K562 (cell line): ENCODE measurements at regions not wholly inside any gene's neighbourhood (a gene's known extent, or its start where the extent isn't known, plus 50 kb on each side); places are given as distances from the start of the nearest gene placed in this dataset.

ENCODE experiments used
- ATAC-seq: fragments of 200-7000 bp; cut with Tn5 transposase; 3 replicates; pipeline ENCODE4 v1.9.1; 2020; ENCODE audit warnings: moderate library complexity
- BruUV-seq: library from RNA; stranded (reverse); fragments of 400-500 nt; replicated peaks from 2 replicates; lab custom pipeline; 2021; lab: Mats Ljungman, UMichigan
- CTCF ChIA-PET: fragments of 300-600 bp; formaldehyde crosslinking; extraction: SDS; loops from one replicate; lab custom pipeline; 2021; ENCODE audit warnings: low intra/inter-chr PET ratio; lab: Yijun Ruan, JAX
- POLR2A ChIA-PET: fragments of 300-600, 350-650 bp; sonication (Branson Sonifier 250); formaldehyde crosslinking; extraction: SDS; loops from one replicate; lab custom pipeline; 2021; ENCODE audit warnings: antibody characterized with exemption, inconsistent platforms; lab: Yijun Ruan, JAX
- DNase-seq, 4 experiments: peaks; one replicate each; pipeline versions ENCODE4 v3.0.0 to v3.0.0-alpha.2; 2011 to 2018; ENCODE audit warnings: low spot score in 3 of 4, mixed read lengths in 3 of 4; ENCODE audit errors: extremely low read depth in 1 of 4
- FAIRE-seq: peaks from 2 replicates; lab custom pipeline; 2011; peaks lifted over from hg19 to GRCh38; lab: Jason Lieb, UNC
- H2AFZ ChIP-seq: 2 replicates; pipeline ENCODE4 v1.6.0; 2011; ENCODE audit warnings: low read depth, low read length, control low read depth, inconsistent platforms
- H3K27ac ChIP-seq: fragments of 200-600 bp; 3 replicates; pipeline ENCODE4 v1.8.0; 2011; ENCODE audit warnings: low read depth, mild to moderate bottlenecking, control low read depth, inconsistent platforms, low read length, moderate library complexity, mixed read lengths; ENCODE audit errors: extremely low read depth
- H3K27me3 ChIP-seq, 2 experiments: fragments of 300-600 bp in 1 of 2; 2 replicates in 1 of 2; 3 replicates in 1 of 2; pipeline versions ENCODE4 v1.6.0 to v1.8.0; 2011; ENCODE audit warnings: inconsistent platforms in 2 of 2, low read length in 2 of 2, mild to moderate bottlenecking in 1 of 2, mixed read lengths in 1 of 2, moderate library complexity in 1 of 2; ENCODE audit not compliant: control insufficient read depth in 2 of 2, insufficient read depth in 2 of 2
- H3K36me3 ChIP-seq: fragments of 300-600 bp; 3 replicates; pipeline ENCODE4 v1.8.0; 2011; ENCODE audit warnings: mild to moderate bottlenecking, low read length, inconsistent platforms; ENCODE audit not compliant: control insufficient read depth, insufficient read depth
- H3K4me1 ChIP-seq, 2 experiments: fragments of 200-600 bp in 1 of 2; replicated peaks in 1 of 2; 2 replicates in 1 of 2; 3 replicates in 1 of 2; pipeline versions ENCODE4 v1.5.1 to v1.8.0; 2011; ENCODE audit warnings: inconsistent platforms in 2 of 2, low read length in 2 of 2, mild to moderate bottlenecking in 1 of 2, mixed read lengths in 1 of 2, moderate library complexity in 1 of 2; ENCODE audit not compliant: control insufficient read depth in 2 of 2, insufficient read depth in 2 of 2
- H3K4me2 ChIP-seq: 2 replicates; pipeline ENCODE4 v1.6.1; 2011; ENCODE audit warnings: low read length, control low read depth, inconsistent platforms, mixed read lengths; ENCODE audit not compliant: insufficient read depth
- H3K4me3 ChIP-seq: fragments of 200-600 bp; sonication (generic), shearing (Covaris generic); 2 replicates; pipeline ENCODE4 v1.5.1; 2016; ENCODE audit warnings: control low read depth, inconsistent platforms
- H3K79me2 ChIP-seq: fragments of 200-600 bp; 3 replicates; pipeline ENCODE4 v1.8.0; 2011; ENCODE audit warnings: low read length, inconsistent platforms; ENCODE audit not compliant: control insufficient read depth, insufficient read depth
- H3K9ac ChIP-seq, 2 experiments: 2 replicates each; pipeline versions ENCODE4 v1.6.0 to v1.6.1; 2011; ENCODE audit warnings: low read depth in 2 of 2, low read length in 2 of 2, control low read depth in 1 of 2, inconsistent platforms in 1 of 2, mild to moderate bottlenecking in 1 of 2, mixed read lengths in 1 of 2; ENCODE audit not compliant: insufficient read depth in 1 of 2
- H3K9me1 ChIP-seq: one replicate; pipeline ENCODE4 v1.6.0; 2011; ENCODE audit warnings: inconsistent platforms, mild to moderate bottlenecking, low read length, moderate library complexity; ENCODE audit not compliant: control insufficient read depth, insufficient read depth
- H3K9me3 ChIP-seq: replicated peaks from 2 replicates; pipeline ENCODE4 v1.5.1; 2011; ENCODE audit warnings: low read depth, low read length, inconsistent platforms; ENCODE audit not compliant: control insufficient read depth, insufficient read depth
- H4K20me1 ChIP-seq: replicated peaks from 2 replicates; pipeline ENCODE4 v1.6.1; 2011; ENCODE audit warnings: low read length, inconsistent platforms, mixed read lengths; ENCODE audit not compliant: control insufficient read depth, insufficient read depth
- COPS2 ChIP-seq: fragments of 450-650 bp; conservative IDR thresholded peaks from 2 replicates; pipeline ENCODE4 v1.6.1; 2016; ENCODE audit warnings: mild to moderate bottlenecking, moderate library complexity
- GATAD2B ChIP-seq: fragments of 450-650 bp; IDR thresholded peaks from 2 replicates; pipeline ENCODE4 v1.6.1; 2017; ENCODE audit warnings: mild to moderate bottlenecking, borderline replicate concordance
- GTF2A2 ChIP-seq: IDR thresholded peaks from 2 replicates; pipeline ENCODE4 v1.6.1; 2016; ENCODE audit warnings: mild to moderate bottlenecking, missing genetic modification characterization, missing compliant biosample characterization
- HEY1 ChIP-seq: fragments of 250-450 bp; sonication (Bioruptor Pico); IDR thresholded peaks from 2 replicates; pipeline ENCODE4 v1.5.0; 2020; ENCODE audit warnings: mild to moderate bottlenecking, moderate library complexity, borderline replicate concordance
- NCOA1 ChIP-seq: fragments of 450-650 bp; IDR thresholded peaks from 2 replicates; pipeline ENCODE4 v1.6.1; 2016; ENCODE audit warnings: low read depth
- PML ChIP-seq: IDR thresholded peaks from 2 replicates; pipeline ENCODE4 v1.6.1; 2012; ENCODE audit warnings: low read length, inconsistent platforms
- PTBP1 ChIP-seq: fragments of 200-400 bp; formaldehyde crosslinking; IDR thresholded peaks from 2 replicates; pipeline ENCODE4 v1.6.1; 2017; ENCODE audit warnings: low read depth, low read length
- SIN3A ChIP-seq, 2 experiments: fragments of 150-350 bp in 1 of 2; IDR thresholded peaks; 2 replicates each; pipeline ENCODE4 v1.6.1; 2011 to 2016; ENCODE audit warnings: borderline replicate concordance in 2 of 2, low read depth in 2 of 2, low read length in 2 of 2, mild to moderate bottlenecking in 2 of 2, moderate library complexity in 2 of 2; ENCODE audit not compliant: control insufficient read depth in 1 of 2
- SRSF1 ChIP-seq: fragments of 200-400 bp; formaldehyde crosslinking; IDR thresholded peaks from 2 replicates; pipeline ENCODE4 v1.6.1; 2017; ENCODE audit warnings: mild to moderate bottlenecking, low read depth, low read length, moderate library complexity
- TCF3 ChIP-seq: sonication (generic); formaldehyde crosslinking; IDR thresholded peaks from 2 replicates; pipeline ENCODE4 v1.4.0; 2020; ENCODE audit warnings: mild to moderate bottlenecking, missing genetic modification reagents
- TSC22D4 ChIP-seq: fragments of 450-650 bp; IDR thresholded peaks from 2 replicates; pipeline ENCODE4 v1.6.1; 2016; ENCODE audit warnings: missing genetic modification characterization, missing biosample characterization, control low read depth
- YY1 ChIP-seq, 3 experiments: IDR thresholded peaks; 2 replicates each; pipeline ENCODE4 v1.6.1; 2011; ENCODE audit warnings: low read length in 2 of 3, mild to moderate bottlenecking in 2 of 3, moderate library complexity in 2 of 3, borderline replicate concordance in 1 of 3, control low read depth in 1 of 3, low read depth in 1 of 3; ENCODE audit not compliant: insufficient read depth in 3 of 3, insufficient replicate concordance in 2 of 3, control insufficient read depth in 1 of 3, insufficient read length in 1 of 3; ENCODE audit errors: extremely low read depth in 1 of 3
- ZNF311 ChIP-seq: fragments of 250-450 bp; sonication (Bioruptor Pico); IDR thresholded peaks from 2 replicates; pipeline ENCODE4 v1.4.0; 2020; ENCODE audit warnings: mild to moderate bottlenecking, moderate library complexity
- ZNF347 ChIP-seq: fragments of 450-650 bp; formaldehyde crosslinking; IDR thresholded peaks from 2 replicates; pipeline ENCODE4 v1.4.0; 2020; ENCODE audit warnings: low read depth, mild to moderate bottlenecking, moderate library complexity
- in situ Hi-C: fragments of 300-500 bp; cut with MboI; formaldehyde crosslinking; loops from 4 replicates; pipeline ENCODE4 v1.15.0; 2018; ENCODE audit warnings: inconsistent platforms, mixed read lengths
- intact Hi-C: fragments of 100-400 bp; cut with micrococcal nuclease; formaldehyde crosslinking; loops from 2 replicates; pipeline ENCODE4 v1.14.2; 2022
- TF ChIP-seq, protein P1 (sequence below): fragments of 250-450 bp; sonication (Bioruptor Pico); IDR thresholded peaks from 2 replicates; pipeline ENCODE4 v1.8.0; 2021; ENCODE audit warnings: moderate library complexity, mild to moderate bottlenecking, inconsistent platforms
- TF ChIP-seq, protein P2 (sequence below), 2 experiments: IDR thresholded peaks in 1 of 2; conservative IDR thresholded peaks in 1 of 2; 2 replicates each; pipeline ENCODE4 v1.6.1; 2016; ENCODE audit warnings: low read depth in 2 of 2, mild to moderate bottlenecking in 1 of 2, missing compliant biosample characterization in 1 of 2, missing genetic modification characterization in 1 of 2, moderate library complexity in 1 of 2
- TF ChIP-seq, protein P3 (sequence below), 2 experiments: fragments of 200-800 bp in 1 of 2; sonication (Bioruptor generic) in 1 of 2; sonication (generic) in 1 of 2; formaldehyde crosslinking in 1 of 2; IDR thresholded peaks in 1 of 2; conservative IDR thresholded peaks in 1 of 2; 2 replicates each; pipeline versions ENCODE4 v1.5.0 to v1.6.1; 2016 to 2020; ENCODE audit warnings: missing compliant biosample characterization in 1 of 2, missing genetic modification characterization in 1 of 2, missing genetic modification reagents in 1 of 2

DNA sequence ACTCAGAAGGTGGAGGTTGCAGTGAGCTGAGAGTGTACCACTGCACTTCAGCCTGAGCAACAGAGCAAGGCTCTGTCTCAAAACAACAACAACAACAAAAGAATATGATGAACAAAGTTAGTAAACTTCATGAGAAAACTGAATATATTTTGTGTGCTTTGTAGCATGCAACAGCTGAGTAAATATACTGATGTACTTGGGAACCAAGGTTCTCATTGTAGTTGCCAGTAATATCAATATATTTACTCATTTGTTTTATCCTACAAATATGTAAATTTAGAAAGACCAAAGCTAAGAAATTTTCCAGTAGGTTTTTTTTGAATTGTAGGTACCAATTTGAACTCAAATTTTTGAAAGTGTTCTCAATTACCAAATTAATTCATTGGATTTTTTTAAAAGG lies 127.2 kb downstream of the IPO8 start:
- Histone ChIP-seq H3K36me3 (no peaks in the 10 kb centered on the region), H4K20me1 (no peaks in the 10 kb centered on the region), H3K9ac (no peak overlapping the region), H3K9me3 (no peaks in the 10 kb centered on the region), H3K4me3 (no peak overlapping the region), H3K9me1 (no peaks in the 10 kb centered on the region), H2AFZ (no peak overlapping the region), H3K79me2 (no peaks in the 10 kb centered on the region), H3K27me3 (peaks cover 0 to 5% of the 10 kb centered on the region in 2 experiments; a peak in 2 of 5 replicates)
- no peak for FAIRE-seq
- POLR2A ChIA-PET, result no interaction called here
- intact Hi-C loops, result no loop called here
- no TSS peak for BruUV-seq
- in situ Hi-C loops, result no loop called here
- ATAC-seq, result no peak
- TF ChIP-seq PML (no peak), TCF3 (no peak), YY1 (IDR thresholded peaks at IDR 0.05; ENCODE audit: borderline replicate concordance in 1 of 3, control insufficient read depth in 1 of 3, extremely low read depth in 1 of 3, insufficient read depth in 3 of 3, insufficient read length in 1 of 3, insufficient replicate concordance in 2 of 3, low read depth in 1 of 3, low read length in 2 of 3) (no peak), SIN3A (IDR thresholded peaks at IDR 0.05; ENCODE audit: borderline replicate concordance in 2 of 2, control insufficient read depth in 1 of 2, low read depth in 2 of 2, low read length in 2 of 2) (no peak), GTF2A2 (tag) (no peak), HEY1 (CRISPR knock-in tag) (no peak), TSC22D4 (tag) (no peak), COPS2 (no peak), NCOA1 (no peak), GATAD2B (no peak), ZNF347 (CRISPR knock-in tag) (no peak), ZNF311 (CRISPR knock-in tag) (no peak), PTBP1 (no peak), SRSF1 (no peak)
- TF ChIP-seq, protein P1, sequence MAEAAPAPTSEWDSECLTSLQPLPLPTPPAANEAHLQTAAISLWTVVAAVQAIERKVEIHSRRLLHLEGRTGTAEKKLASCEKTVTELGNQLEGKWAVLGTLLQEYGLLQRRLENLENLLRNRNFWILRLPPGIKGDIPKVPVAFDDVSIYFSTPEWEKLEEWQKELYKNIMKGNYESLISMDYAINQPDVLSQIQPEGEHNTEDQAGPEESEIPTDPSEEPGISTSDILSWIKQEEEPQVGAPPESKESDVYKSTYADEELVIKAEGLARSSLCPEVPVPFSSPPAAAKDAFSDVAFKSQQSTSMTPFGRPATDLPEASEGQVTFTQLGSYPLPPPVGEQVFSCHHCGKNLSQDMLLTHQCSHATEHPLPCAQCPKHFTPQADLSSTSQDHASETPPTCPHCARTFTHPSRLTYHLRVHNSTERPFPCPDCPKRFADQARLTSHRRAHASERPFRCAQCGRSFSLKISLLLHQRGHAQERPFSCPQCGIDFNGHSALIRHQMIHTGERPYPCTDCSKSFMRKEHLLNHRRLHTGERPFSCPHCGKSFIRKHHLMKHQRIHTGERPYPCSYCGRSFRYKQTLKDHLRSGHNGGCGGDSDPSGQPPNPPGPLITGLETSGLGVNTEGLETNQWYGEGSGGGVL (CRISPR knock-in tag), result no peak
- TF ChIP-seq, protein P2, sequence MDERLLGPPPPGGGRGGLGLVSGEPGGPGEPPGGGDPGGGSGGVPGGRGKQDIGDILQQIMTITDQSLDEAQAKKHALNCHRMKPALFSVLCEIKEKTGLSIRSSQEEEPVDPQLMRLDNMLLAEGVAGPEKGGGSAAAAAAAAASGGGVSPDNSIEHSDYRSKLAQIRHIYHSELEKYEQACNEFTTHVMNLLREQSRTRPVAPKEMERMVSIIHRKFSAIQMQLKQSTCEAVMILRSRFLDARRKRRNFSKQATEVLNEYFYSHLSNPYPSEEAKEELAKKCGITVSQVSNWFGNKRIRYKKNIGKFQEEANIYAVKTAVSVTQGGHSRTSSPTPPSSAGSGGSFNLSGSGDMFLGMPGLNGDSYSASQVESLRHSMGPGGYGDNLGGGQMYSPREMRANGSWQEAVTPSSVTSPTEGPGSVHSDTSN (CRISPR knock-in tag; IDR thresholded peaks at IDR 0.05; ENCODE audit: low read depth), result no peak
- TF ChIP-seq, protein P2 (tag; conservative IDR thresholded peaks at IDR 0.05; ENCODE audit: low read depth), result no peak
- TF ChIP-seq, protein P3, sequence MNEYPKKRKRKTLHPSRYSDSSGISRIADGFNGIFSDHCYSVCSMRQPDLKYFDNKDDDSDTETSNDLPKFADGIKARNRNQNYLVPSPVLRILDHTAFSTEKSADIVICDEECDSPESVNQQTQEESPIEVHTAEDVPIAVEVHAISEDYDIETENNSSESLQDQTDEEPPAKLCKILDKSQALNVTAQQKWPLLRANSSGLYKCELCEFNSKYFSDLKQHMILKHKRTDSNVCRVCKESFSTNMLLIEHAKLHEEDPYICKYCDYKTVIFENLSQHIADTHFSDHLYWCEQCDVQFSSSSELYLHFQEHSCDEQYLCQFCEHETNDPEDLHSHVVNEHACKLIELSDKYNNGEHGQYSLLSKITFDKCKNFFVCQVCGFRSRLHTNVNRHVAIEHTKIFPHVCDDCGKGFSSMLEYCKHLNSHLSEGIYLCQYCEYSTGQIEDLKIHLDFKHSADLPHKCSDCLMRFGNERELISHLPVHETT (CRISPR knock-in tag; conservative IDR thresholded peaks at IDR 0.05 in 1 of 2, IDR thresholded peaks at IDR 0.05 in 1 of 2), result no peak
- TF ChIP-seq, all 486 proteins: peak for 0
- DNase-seq, result no peak
- CTCF ChIA-PET, result no interaction called here
- Histone ChIP-seq H3K27ac (no peak overlapping the region), H3K4me2 (no peak overlapping the region), H3K4me1 (no peaks in the 10 kb centered on the region)
